ENCODE measurements at regions not wholly inside any gene's neighbourhood (a gene's known extent, or its start where the extent isn't known, plus 50 kb on each side); places are given as distances from the start of the nearest gene placed in this dataset.
A peak's percentile ranks its signal among the peaks of the same experiment; 100 is the strongest.
"Not testable (repeated sequence)": the region's sequence is repeated elsewhere in the genome, so short reads cannot be mapped to it uniquely, and the experiment has no call there.

DNA sequence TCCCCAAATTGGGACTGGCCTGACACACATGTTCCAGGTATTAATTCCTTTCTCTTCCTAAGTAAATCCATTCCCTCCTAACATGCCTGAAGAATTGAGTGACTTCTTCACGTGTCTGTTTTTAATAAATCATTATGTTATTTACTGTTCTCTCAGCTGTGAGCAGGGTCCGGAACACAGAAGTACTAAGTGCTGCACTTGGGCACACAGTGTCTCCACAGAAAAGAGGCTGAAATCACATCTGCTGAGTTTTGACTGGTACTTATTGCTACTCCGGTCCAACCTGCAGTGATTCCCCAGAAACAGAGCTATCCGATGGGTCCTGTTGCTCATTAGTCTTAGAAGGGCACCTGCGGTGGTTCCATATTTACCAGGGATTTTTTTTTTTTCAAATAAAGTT, 202.6 kb downstream of the RBM46 start:
- no peak for DNase-seq

DNA sequence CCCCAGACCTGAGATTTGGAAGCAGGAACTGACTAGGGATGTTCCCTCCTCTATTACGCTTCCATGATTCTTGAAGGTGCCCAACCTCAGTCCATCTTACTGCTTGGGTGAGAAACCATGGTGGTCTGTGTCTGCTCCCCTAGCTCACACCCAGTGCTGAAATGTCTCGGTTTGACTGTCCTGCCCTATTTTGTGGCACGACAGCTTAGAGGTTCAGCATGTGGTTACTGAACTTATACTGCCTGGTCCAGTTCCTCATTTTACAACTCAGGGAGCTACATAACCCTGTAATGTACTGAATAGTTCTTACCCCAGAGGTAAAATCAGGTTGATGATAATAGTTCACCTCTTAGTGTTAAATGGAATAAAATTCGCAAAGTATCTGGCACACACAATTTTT, 203.1 kb downstream of the RBM46 start:
- no peak for DNase-seq

DNA sequence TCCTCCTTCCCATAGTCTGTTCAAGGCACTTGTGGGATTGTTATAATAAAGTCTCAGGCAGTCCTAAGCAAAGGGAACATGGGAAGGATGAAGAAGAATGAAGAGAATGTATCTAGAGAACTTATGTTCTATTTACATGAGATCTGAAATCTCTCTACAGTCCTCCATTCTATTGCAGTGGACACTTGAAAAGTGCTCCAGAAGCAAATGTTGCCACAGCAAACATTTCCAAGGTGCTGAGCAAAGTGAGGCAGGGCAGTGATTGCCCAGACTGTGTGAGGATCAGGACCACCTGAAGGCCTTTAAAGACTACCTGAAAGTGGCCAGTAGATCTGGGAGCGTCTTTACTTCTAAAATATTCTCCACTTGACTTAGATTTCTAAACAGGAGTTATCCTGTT, 203.5 kb downstream of the RBM46 start:
- no peak for DNase-seq

DNA sequence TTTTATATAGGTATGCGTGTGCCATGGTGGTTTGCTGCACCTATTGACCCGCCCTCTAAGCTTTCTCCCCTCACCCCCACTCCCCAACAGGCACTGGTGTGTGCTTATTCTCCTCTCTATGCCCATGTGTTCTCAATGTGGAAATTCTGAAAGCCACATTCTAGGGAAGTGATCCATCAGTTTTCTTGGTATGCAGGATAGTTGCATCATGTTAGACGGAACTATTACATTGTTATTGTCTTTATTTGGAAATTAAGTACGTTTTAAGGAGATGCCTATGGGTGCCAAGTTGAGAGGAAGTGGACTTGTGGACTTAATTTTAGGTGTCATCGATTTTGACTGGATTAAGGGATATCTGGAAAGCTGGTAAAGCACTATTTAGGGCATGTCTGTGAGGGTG, 204.6 kb downstream of the RBM46 start:
- no peak for DNase-seq

DNA sequence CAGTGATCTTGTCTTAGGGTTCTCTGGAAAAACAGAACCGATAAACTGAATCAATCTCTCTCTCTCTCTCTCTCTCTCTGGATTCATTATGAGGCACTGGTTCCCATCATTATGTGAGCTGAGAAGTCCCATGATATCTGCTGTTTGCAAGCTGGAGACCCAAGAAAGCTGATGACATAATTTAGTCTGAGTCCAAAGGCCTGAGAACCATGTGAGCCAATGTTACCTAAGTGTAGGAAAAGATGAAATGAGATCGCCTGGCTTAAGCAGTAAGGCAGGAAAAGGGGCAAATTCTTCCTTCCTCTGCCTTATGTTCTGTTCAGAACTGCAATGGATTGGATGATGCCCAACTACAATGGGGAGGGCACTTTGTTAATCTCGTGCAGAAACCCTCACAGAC, 207.4 kb downstream of the RBM46 start:
- no peak for DNase-seq

DNA sequence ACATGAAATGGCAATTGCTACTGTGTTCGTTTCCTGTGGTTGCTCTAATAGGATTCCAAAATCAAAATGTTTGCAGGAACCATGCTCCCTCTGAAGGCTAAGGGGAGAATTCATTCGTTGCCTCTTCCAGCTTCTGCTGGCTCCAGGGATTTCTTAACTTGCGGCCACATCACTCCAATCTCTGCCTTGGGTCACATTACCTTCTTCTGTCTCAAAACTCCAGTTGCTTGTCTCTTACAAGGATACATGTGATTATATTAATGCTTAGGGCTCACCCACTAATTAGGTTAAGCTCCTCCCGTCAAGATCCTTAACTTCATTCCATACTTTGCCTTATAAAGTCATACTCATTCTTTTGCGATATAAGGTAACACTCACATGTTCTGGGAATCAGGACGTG, 208.4 kb downstream of the RBM46 start:
- no peak for DNase-seq

DNA sequence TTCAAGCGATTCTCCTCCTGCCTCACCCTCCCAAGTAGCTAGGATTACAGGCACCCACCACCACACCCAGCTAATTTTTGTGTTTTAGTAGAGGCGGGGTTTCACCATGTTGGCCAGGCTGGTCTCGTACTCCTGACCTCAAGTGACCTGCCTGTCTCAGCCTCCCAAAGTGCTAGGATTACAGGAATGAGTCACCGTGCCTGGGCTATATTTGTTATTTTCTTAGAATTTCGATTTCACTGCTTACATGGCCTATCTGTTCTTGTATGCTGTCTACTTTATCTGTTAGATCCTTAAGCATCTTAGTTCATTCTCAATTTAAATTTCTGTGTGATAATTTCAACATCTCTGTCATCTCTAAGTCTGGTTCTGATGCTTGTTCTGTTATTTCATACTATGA, 210.6 kb upstream of the NPY2R start:
- not testable (repeated sequence) for DNase-seq

DNA sequence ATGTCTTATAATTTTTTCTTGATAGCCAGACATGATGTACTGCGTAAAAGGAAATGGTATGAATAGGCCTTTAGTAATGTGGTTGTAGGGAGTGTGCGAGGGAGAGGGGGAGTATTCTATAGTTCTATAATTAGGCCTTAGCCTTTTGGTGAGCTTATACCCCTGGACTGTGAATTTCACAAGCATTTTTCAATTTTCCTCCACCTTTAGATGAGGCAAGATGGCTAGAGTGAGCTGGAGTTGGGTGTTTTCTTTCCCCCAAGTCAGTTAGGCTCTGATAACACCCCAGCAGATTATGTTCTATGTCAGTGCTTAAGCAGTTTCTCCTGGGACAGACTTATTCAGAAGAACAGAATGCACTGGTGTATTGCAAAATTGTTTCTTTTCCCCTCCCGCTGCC, 210.2 kb upstream of the NPY2R start:
- no peak for DNase-seq

DNA sequence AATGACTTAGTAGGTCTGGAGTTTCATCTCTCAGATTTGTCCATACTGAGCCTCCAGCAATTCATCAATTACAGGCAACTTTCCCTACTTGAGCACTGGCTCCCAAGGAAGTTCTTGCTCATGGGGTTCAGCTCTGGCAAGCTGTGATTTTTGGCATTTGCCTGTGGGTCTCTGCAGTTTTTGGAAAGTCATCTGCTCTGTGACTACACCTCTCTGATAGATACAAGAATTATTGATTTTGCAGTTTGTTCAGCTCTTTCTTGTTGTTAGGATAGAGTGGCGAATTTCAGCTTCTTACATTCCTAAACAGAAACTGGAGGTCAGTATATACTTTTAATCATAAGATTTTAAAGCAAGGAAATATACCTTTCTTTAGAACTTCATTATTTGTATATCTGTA, 209.7 kb upstream of the NPY2R start:
- no peak for DNase-seq

DNA sequence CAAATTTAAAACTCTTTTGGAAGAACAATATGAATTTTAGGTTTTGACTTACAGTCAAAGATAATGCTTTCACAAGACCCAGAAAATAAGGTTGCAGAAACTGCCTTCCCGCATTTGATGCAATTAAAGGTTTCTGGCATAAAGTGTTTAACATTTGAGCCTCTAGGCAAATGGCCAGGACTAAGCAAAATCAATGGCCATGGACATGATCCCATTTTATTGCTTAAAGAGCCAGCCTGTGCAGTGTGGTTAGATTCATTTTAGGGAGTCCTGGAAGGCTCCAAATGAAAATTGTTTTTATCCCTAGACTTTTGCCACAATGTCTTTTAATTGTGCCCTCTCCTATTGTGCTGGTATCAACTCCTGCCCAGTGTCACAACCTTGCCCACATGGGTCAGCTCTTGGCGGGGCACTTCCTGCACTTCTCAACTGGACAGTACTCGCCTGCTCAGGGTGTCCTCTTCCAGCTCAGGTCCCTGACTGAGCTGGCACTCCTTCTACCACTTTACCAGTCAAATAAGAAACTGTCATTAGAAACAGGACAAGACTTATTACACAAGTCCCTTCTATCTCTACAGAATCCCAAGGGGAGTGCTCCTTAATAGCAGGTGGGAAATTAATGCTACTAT, 208.4 kb upstream of the NPY2R start:
- DNase-seq = no peak

DNA sequence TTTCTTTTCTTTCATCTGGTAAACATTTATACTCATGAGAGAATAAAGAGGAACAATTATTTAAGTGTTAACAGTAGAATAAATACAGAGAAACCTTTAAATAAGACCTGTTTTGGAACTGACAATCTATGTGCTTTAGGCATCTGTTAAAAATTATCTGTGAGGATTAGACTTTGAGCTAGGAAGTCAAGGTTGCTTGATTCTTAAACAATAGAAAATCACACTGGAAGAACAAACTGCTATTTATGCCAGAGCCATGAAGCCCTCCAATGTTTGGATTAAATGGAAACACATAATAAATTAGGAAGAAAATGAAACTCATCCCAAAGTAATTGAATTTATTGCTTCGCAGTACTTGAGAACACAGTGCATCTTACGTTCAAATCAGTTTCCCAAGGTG, 207.2 kb upstream of the NPY2R start:
- DNase-seq = no peak

DNA sequence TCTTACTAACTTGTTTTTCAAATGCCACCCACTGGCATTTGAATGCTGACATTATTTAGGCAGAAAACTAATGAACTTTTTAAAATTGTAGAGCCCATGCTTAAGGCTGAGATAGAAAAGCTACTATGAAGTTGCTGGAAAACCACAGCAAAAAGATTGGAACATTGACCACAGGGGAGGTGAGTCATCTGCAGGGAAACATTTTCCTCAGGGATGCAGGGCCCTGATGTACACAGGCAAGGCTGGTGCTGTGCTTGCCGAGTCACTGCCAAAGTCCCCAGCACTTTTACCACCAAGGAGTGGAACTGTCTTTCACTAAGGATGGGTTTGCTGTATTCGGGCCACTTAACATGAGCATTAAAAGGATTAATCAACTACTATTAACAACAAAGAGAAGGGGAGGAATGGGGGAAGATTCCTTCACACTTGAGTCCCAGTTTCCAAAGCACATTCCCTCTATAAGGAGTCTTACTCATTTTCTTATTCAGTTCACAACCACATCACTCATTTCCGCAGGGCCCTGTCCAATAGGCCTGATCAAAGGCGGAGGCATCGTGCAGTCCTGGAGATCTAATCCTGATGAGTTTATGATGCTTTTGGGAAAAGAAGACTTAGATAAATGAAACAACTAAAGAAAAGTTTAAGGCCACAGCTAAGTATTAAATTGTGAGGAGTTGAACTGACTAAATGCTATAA, 202.9 kb upstream of the NPY2R start:
- no peak for DNase-seq

DNA sequence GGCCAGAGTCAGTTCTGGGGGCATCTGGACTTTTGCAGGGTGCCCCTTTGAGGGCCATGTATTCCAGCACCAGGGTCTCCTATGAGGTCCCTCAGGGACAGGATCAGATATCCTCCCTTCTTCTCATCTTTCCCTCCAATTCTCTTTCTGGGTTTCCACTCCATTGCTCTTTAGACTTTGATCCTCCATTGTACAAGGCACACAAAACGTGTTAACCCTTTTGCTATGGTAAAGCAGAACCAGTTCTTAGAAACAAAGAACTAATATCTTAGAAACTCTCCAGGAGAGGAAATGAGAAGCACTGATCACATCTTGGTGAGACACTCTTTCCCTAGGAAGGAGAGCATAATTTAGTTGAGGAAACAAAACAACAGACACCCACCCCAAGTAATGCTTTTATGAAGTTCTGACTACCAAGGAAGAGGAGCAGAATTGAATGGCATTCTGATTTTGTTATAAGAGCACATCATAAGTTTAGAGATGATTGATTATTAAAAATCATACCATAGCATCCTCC, 200.7 kb upstream of the NPY2R start:
- DNase-seq = no peak

DNA sequence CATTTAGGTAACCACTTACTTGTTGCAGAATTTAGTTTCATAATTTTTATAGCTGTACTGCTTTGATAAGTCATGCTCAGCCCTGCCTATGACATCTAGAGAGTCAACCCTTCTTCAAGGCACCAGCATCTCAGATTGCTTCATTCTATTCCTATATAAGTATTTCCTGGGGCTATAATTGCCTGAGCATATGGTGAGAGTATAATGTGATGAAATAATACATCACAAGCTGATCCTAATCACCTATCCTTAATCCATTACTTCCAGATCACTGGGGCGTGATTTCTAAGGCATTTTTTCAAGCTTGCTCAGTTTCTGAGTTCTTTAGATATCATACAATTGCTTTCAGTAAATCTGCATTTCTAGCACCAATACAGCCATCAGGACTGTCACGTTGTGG, 200.0 kb upstream of the NPY2R start:
- no peak for DNase-seq

DNA sequence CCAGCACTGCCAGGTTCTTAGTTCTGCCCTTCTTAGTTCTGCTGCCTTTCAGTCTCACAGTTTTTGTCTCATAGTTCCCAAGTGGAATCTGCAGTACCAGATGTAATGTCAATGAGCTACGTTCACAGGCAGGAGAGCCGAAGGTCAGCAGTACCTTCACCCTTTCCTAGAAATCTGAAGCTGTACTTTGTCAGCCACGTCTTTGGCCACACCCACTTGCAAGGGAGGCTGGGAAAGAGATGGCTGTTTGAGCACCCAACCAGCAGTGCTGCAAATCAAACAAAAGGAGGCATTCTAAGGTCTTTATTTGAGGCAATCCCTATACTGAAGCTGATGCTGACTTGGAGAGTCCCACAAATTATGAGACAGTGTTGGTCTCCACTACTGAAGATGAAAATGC, 199.1 kb upstream of the NPY2R start:
- no peak for DNase-seq

DNA sequence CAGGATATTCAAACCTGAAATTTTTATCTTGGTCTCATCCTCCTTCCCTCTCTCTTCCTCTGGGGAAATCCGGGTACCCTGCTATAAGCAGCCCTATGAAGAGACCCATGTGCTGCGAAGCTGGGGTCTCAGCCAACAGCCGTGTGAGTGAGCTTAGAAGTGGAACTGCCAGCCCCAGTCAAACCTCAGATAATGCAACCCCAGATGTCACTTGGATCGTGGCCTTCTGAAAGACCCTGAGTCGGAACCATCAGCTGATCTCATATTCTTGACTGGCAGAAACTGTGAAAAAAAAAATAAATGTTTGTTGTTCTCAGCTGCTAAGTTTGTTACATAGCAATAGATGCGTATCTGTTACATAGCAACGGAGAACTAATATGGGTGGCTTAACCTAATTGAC, 198.1 kb upstream of the NPY2R start:
- no peak for DNase-seq

DNA sequence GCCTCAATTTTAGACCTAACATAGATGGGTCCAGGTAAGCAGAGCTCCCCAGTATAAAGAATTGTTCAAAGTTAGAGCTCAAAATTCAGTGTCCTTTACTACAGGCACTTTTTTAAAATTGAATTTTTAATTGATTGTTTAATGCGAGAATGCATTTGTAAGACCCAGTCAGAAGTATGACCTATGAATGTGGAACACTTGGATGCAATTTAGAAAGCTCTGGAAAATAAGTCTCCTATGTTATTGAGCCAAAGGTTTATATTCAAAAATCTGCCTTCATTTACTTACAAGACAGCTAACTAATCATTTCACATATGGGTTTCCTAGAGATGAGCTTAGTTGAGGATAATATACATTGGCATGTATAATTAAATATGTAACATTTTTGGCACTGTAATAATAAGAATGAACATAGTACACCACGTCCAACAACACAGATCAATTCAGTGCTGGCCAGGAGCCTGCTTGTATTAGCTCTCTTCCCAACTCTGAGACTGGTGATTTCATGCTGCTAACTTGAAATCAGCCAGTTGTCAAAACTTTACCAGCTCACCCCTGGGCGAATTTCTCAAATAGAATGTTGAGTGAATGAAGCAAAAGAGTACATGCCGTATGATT, 197.2 kb upstream of the NPY2R start:
- no peak for DNase-seq

DNA sequence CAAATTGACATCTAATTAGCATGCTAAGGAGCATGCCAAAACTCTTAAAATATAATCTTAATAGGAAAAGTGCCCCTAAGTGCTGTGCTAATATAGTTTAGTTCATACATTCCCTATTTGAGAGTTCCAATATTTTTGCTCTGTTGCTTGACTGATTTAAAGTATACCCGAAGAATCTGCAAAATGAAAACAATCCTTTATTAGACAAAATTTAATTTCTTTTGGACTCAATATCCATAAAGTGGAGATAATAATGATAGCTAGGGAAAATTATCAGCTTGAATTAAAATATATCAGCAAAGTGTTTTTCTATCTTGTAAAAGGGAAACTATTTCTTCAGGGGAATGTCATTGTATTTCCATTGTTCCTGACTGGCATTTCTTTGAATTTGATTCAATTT, 196.0 kb upstream of the NPY2R start:
- DNase-seq = no peak

DNA sequence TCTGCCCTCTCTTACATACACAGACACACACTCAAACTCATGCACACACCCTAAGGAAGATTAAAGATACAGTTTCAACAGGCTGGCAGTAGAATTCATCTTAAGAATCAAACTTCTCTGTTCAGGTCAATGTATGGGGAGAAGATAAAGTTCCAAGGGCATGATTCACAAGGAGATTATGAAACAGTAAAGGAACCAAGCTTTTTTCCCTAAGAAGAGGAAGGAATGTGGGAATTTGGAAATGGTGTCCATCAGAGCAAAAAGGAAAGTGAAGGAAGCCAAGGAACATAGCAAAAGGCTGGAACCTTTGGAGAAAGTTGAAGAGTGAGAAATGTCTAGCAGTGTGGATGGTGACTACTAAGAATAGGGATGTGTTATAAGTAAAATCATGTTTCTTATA, 191.0 kb upstream of the NPY2R start:
- DNase-seq = no peak

DNA sequence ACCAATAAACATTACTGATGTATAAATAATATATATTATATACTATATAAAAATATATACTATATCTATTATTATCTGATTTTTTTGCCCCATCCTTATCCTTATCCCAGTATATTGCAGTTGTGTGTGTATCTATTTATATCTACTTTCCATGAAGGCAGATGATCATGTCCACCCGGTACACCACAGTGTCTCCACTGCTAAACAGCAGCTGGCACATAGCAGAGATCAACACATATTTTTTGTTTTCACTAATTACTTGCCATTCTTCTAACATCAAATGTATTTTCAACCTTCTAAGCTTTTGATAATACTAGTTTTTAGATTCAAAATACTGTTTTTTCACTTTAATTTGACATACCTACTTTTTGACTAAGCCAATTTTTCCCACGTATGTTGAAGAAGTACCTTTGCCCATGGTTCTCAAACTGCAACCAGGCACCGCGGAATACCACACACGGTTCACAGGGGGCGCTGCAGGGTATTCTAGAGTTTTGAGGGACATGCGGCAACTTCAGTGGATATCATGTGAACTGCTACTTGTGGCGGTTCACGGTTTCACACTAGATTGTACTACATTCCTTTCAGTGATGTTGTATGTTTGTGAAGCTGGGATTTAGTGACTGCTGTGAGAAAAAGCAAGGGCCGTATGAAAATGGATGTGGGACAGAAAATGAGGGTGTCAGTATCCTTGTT, 182.5 kb upstream of the NPY2R start:
- peak in 1 of 2 donors; percentile 5 for DNase-seq

DNA sequence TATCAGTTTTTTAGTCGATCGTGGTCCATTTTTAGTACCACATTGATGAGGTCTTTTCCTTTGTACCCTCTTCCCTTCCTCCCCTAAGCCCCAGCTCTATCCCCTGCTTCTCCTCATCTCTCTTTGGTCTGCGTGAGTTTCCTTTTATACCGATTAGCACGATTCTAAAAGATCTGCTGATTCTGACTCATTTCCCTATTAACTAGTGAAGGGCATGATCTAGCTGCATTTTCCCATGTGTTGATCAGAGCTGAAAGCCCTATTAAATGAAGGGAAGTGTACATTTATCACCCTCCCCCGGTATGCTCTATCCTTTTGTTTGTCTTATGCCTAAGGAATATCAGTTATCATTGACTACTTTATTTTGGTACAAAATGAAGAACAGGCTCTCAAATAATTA, 181.7 kb upstream of the NPY2R start:
- no peak for DNase-seq

DNA sequence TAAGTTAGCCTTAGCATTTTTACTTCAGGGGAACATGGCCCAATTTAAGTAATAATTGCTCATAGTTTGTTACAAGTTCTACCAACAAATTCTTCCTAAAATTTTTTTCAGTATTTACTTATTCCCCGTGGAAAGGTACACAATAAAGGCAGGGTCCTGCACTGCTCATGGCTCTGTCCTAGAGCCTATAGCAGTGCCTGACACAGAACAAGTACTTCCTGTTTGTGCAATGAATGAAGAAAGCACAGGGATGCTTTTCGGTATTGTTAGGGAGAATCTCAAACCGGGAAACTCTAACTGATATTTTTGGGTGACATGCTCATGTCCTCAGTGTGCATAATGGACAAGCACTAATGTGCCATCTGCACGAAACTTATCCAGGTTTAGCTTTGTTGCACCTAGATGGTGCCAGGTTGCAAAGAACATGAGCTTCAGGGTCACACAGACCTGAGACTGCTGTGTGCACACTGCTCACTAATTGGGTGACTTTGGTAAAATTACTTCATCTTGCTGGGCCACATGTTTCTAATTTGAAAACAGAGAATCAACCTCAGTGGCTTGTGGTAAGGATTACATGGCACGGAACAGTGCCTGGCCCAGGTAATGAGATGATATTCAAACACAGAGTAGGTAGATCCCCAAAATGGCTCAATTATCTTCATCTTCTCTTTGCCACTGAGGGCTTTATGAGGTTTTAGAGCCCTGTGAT, 175.8 kb upstream of the NPY2R start:
- no peak for DNase-seq

DNA sequence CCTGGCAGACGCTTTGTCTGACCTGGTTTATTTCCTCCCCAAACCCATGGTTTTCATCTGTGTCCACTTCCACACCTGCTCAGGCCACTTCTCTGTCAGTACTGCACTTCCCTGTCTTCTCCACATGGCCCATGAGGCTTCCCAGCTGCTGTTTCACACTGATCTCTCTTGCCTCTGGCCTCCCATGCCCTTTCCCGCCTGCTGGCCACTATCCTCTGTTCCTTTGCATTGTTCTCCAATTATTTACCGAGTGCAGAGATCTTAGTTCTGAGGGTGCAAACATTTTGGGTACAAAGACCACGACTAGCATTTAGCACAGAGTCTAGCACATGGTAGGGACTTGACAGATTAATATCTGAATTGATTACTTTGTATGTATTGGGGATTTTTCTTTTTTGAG, 174.8 kb upstream of the NPY2R start:
- DNase-seq = no peak
